Adrenal gland (tissue), 5 donors: ENCODE measurements at regions not wholly inside any gene's neighbourhood (a gene's known extent, or its start where the extent isn't known, plus 50 kb on each side); places are given as distances from the start of the nearest gene placed in this dataset.

ENCODE experiments used
- POLR2A ChIP-seq, 2 donors: fragments of 450-650 bp; IDR thresholded peaks; one replicate each; pipeline ENCODE4 v1.6.1; 2017; ENCODE audit warnings: antibody characterized with exemption in 2 of 2, mild to moderate bottlenecking in 2 of 2, moderate library complexity in 1 of 2
- TF ChIP-seq, protein P1 (sequence below), 6 experiments: fragments of 450-650 bp in 4 of 6; fragments of 200-600 bp in 2 of 6; sonication (generic) in 1 of 6; IDR thresholded peaks; 1 replicate in 5 of 6; 2 replicates in 1 of 6; pipeline versions ENCODE4 v1.5.1 to v1.8.0; 2016 to 2021; ENCODE audit warnings: antibody characterized with exemption in 6 of 6, mild to moderate bottlenecking in 2 of 6, moderate library complexity in 1 of 6
- donor health status: DM: no; HTN: no; CAD: no.

- no peak for TF ChIP-seq POLR2A (IDR thresholded peaks at IDR 0.05)
- TF ChIP-seq, protein P1, sequence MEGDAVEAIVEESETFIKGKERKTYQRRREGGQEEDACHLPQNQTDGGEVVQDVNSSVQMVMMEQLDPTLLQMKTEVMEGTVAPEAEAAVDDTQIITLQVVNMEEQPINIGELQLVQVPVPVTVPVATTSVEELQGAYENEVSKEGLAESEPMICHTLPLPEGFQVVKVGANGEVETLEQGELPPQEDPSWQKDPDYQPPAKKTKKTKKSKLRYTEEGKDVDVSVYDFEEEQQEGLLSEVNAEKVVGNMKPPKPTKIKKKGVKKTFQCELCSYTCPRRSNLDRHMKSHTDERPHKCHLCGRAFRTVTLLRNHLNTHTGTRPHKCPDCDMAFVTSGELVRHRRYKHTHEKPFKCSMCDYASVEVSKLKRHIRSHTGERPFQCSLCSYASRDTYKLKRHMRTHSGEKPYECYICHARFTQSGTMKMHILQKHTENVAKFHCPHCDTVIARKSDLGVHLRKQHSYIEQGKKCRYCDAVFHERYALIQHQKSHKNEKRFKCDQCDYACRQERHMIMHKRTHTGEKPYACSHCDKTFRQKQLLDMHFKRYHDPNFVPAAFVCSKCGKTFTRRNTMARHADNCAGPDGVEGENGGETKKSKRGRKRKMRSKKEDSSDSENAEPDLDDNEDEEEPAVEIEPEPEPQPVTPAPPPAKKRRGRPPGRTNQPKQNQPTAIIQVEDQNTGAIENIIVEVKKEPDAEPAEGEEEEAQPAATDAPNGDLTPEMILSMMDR (IDR thresholded peaks at IDR 0.05), result no peak
Measured at GRCh38 chr4:10243856-10244255, 127.3 kb upstream of the WDR1 start.
